Peyer's patch (tissue), 4 donors: ENCODE measurements at regions not wholly inside any gene's neighbourhood (a gene's known extent, or its start where the extent isn't known, plus 50 kb on each side); places are given as distances from the start of the nearest gene placed in this dataset.

Experiments
- POLR2A ChIP-seq, 2 donors: fragments of 450-650 bp; IDR thresholded peaks; one replicate each; pipeline ENCODE4 v1.5.1; 2017; ENCODE audit warnings: antibody characterized with exemption in 2 of 2, mild to moderate bottlenecking in 2 of 2, moderate library complexity in 2 of 2
- TF ChIP-seq, protein P1 (sequence below), 6 experiments: fragments of 450-650 bp in 4 of 6; fragments of 200-600 bp in 2 of 6; sonication (generic) in 1 of 6; IDR thresholded peaks; one replicate each; pipeline ENCODE4 v1.5.1; 2017 to 2019; ENCODE audit warnings: antibody characterized with exemption in 6 of 6, mild to moderate bottlenecking in 3 of 6, moderate library complexity in 1 of 6

- no peak for TF ChIP-seq POLR2A (IDR thresholded peaks at IDR 0.05)
- TF ChIP-seq, protein P1, sequence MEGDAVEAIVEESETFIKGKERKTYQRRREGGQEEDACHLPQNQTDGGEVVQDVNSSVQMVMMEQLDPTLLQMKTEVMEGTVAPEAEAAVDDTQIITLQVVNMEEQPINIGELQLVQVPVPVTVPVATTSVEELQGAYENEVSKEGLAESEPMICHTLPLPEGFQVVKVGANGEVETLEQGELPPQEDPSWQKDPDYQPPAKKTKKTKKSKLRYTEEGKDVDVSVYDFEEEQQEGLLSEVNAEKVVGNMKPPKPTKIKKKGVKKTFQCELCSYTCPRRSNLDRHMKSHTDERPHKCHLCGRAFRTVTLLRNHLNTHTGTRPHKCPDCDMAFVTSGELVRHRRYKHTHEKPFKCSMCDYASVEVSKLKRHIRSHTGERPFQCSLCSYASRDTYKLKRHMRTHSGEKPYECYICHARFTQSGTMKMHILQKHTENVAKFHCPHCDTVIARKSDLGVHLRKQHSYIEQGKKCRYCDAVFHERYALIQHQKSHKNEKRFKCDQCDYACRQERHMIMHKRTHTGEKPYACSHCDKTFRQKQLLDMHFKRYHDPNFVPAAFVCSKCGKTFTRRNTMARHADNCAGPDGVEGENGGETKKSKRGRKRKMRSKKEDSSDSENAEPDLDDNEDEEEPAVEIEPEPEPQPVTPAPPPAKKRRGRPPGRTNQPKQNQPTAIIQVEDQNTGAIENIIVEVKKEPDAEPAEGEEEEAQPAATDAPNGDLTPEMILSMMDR (IDR thresholded peaks at IDR 0.05): no peak
Measured at GRCh38 chr9:134259708-134260107, 66.5 kb upstream of the RXRA start.
